Stomach (tissue), 4 donors: ENCODE measurements at regions not wholly inside any gene's neighbourhood (a gene's known extent, or its start where the extent isn't known, plus 50 kb on each side); places are given as distances from the start of the nearest gene placed in this dataset.

Source experiments
- CTCF ChIP-seq, 7 experiments: fragments of 450-650 bp in 4 of 7; fragments of 200-600 bp in 3 of 7; sonication (generic) in 3 of 7; IDR thresholded peaks; one replicate each; pipeline ENCODE4 v1.5.1; 2016 to 2019; ENCODE audit warnings: antibody characterized with exemption in 7 of 7, control low read depth in 2 of 7, mild to moderate bottlenecking in 1 of 7
- EP300 ChIP-seq: sonication (generic); formaldehyde crosslinking; IDR thresholded peaks from one replicate; pipeline ENCODE4 v1.6.1; 2017; ENCODE audit warnings: antibody characterized with exemption
- POLR2A ChIP-seq, 4 donors: fragments of 450-650 bp; IDR thresholded peaks; one replicate each; pipeline ENCODE4 v1.6.1; 2016; ENCODE audit warnings: antibody characterized with exemption in 4 of 4, control low read depth in 2 of 4, mild to moderate bottlenecking in 1 of 4, moderate library complexity in 1 of 4
- POLR2AphosphoS5 ChIP-seq, 3 donors: sonication (generic); formaldehyde crosslinking; IDR thresholded peaks; one replicate each; pipeline ENCODE4 v1.6.1; 2016; ENCODE audit warnings: antibody characterized with exemption in 3 of 3

- no peak for TF ChIP-seq CTCF (IDR thresholded peaks at IDR 0.05)
- TF ChIP-seq POLR2A (IDR thresholded peaks at IDR 0.05), result no peak
- no peak for TF ChIP-seq EP300
- TF ChIP-seq POLR2AphosphoS5 (IDR thresholded peaks at IDR 0.05), result no peak
Measured at GRCh38 chr6:115609111-115609510, 451.6 kb downstream of the FRK start.
